NCI-H1105 (cell line): ENCODE measurements at regions not wholly inside any gene's neighbourhood (a gene's known extent, or its start where the extent isn't known, plus 50 kb on each side); places are given as distances from the start of the nearest gene placed in this dataset.
"Not testable (repeated sequence)": the region's sequence is repeated elsewhere in the genome, so short reads cannot be mapped to it uniquely, and the experiment has no call there.

ENCODE experiments used
- DNase-seq: peaks from one replicate; lab custom pipeline; 2025; lab: John Stamatoyannopoulos, UW

GRCh38 chr13:73844986-73845385, 289.2 kb downstream of the KLF12 start:
- no peak for DNase-seq

GRCh38 chr13:73842626-73843025, 291.6 kb downstream of the KLF12 start:
- no peak for DNase-seq

- no peak for DNase-seq
Observed at GRCh38 chr13:73842184-73842583, 292.0 kb downstream of the KLF12 start.

GRCh38 chr13:73837147-73837546, 297.1 kb downstream of the KLF12 start:
- no peak for DNase-seq

- peak; percentile 8 for DNase-seq
Observed at GRCh38 chr13:73835138-73835721, 299.0 kb downstream of the KLF12 start.

GRCh38 chr13:73833325-73834070, 300.7 kb downstream of the KLF12 start:
- DNase-seq: no peak

GRCh38 chr13:73832825-73833224, 301.4 kb downstream of the KLF12 start:
- DNase-seq: no peak

GRCh38 chr13:73832128-73832588, 302.0 kb downstream of the KLF12 start:
- no peak for DNase-seq

- DNase-seq: no peak
Observed at GRCh38 chr13:73829416-73829815, 304.8 kb downstream of the KLF12 start.

- DNase-seq: no peak
Observed at GRCh38 chr13:73828811-73829210, 305.4 kb downstream of the KLF12 start.

GRCh38 chr13:73827434-73827833, 306.8 kb downstream of the KLF12 start:
- no peak for DNase-seq

- DNase-seq: no peak
Observed at GRCh38 chr13:73825143-73825542, 309.1 kb downstream of the KLF12 start.

- no peak for DNase-seq
Observed at GRCh38 chr13:73822668-73823592, 311.3 kb downstream of the KLF12 start.

- no peak for DNase-seq
Observed at GRCh38 chr13:73820688-73821087, 313.5 kb downstream of the KLF12 start.

- no peak for DNase-seq
Observed at GRCh38 chr13:73820285-73820684, 313.9 kb downstream of the KLF12 start.

GRCh38 chr13:73819711-73820110, 314.5 kb downstream of the KLF12 start:
- no peak for DNase-seq

- no peak for DNase-seq
Observed at GRCh38 chr13:73816702-73817101, 317.5 kb downstream of the KLF12 start.

- no peak for DNase-seq
Observed at GRCh38 chr13:73815796-73816195, 318.4 kb downstream of the KLF12 start.

- no peak for DNase-seq
Observed at GRCh38 chr13:73810647-73811046, 323.6 kb downstream of the KLF12 start.

GRCh38 chr13:73809561-73809960, 324.6 kb downstream of the KLF12 start:
- DNase-seq: no peak

- no peak for DNase-seq
Observed at GRCh38 chr13:73808318-73808717, 325.9 kb downstream of the KLF12 start.

GRCh38 chr13:73805326-73805958, 328.8 kb downstream of the KLF12 start:
- DNase-seq: not testable (repeated sequence)
